ENCODE measurements at regions not wholly inside any gene's neighbourhood (a gene's known extent, or its start where the extent isn't known, plus 50 kb on each side); places are given as distances from the start of the nearest gene placed in this dataset.
"Not testable (repeated sequence)": the region's sequence is repeated elsewhere in the genome, so short reads cannot be mapped to it uniquely, and the experiment has no call there.

- no peak for ATAC-seq
- DNase-seq (ENCODE audit: low spot score) = no peak
These were observed 254.8 kb downstream of the TEX29 start for GRCh38 chr13:111575276-111575675.

- DNase-seq (ENCODE audit: low spot score) = no peak
These were observed 255.3 kb downstream of the TEX29 start for GRCh38 chr13:111575719-111576118.

GRCh38 chr13:111577208-111577828 lies 256.9 kb downstream of the TEX29 start:
- DNase-seq (ENCODE audit: low spot score) (peak; percentile 58), ATAC-seq (peak; percentile 94)

More at GRCh38 chr13:111575719-111576118, 255.3 kb downstream of the TEX29 start:
- ATAC-seq = no peak

- ATAC-seq = peak; percentile 31
- no peak for DNase-seq (ENCODE audit: low spot score)
These were observed 257.6 kb downstream of the TEX29 start for GRCh38 chr13:111577956-111578605.

- DNase-seq (ENCODE audit: low spot score) (no peak), ATAC-seq (no peak)
These were observed 263.7 kb downstream of the TEX29 start for GRCh38 chr13:111584101-111584672.

- DNase-seq (ENCODE audit: low spot score) = no peak
- no peak for ATAC-seq
These were observed 264.4 kb downstream of the TEX29 start for GRCh38 chr13:111584870-111585269.

- DNase-seq (ENCODE audit: low spot score) (no peak), ATAC-seq (peak; percentile 47)
These were observed 265.8 kb downstream of the TEX29 start for GRCh38 chr13:111586291-111586690.

- ATAC-seq (no peak), DNase-seq (ENCODE audit: low spot score) (no peak)
These were observed 266.8 kb downstream of the TEX29 start for GRCh38 chr13:111587249-111587648.

GRCh38 chr13:111589321-111589720 lies 268.9 kb downstream of the TEX29 start:
- DNase-seq (ENCODE audit: low spot score) (no peak), ATAC-seq (no peak)

GRCh38 chr13:111589992-111590391 lies 269.6 kb downstream of the TEX29 start:
- no peak for DNase-seq (ENCODE audit: low spot score)
- no peak for ATAC-seq

- ATAC-seq = no peak
- DNase-seq (ENCODE audit: low spot score) = no peak
These were observed 270.4 kb downstream of the TEX29 start for GRCh38 chr13:111590796-111591195.

- not testable (repeated sequence) for DNase-seq (ENCODE audit: low spot score); ATAC-seq
These were observed 273.0 kb downstream of the TEX29 start for GRCh38 chr13:111593490-111593889.

- no peak for ATAC-seq
- no peak for DNase-seq (ENCODE audit: low spot score)
These were observed 274.2 kb downstream of the TEX29 start for GRCh38 chr13:111594606-111595005.

- no peak for DNase-seq (ENCODE audit: low spot score)
- ATAC-seq = no peak
These were observed 274.8 kb downstream of the TEX29 start for GRCh38 chr13:111595276-111595675.

- DNase-seq (ENCODE audit: low spot score) (no peak), ATAC-seq (no peak)
These were observed 275.3 kb downstream of the TEX29 start for GRCh38 chr13:111595791-111596190.

- ATAC-seq (no peak), DNase-seq (ENCODE audit: low spot score) (no peak)
These were observed 276.8 kb downstream of the TEX29 start for GRCh38 chr13:111597191-111597611.

- DNase-seq (ENCODE audit: low spot score) = peak; percentile 27
- no peak for ATAC-seq
These were observed 277.2 kb downstream of the TEX29 start for GRCh38 chr13:111597618-111598017.

GRCh38 chr13:111598747-111599146 lies 278.3 kb downstream of the TEX29 start:
- DNase-seq (ENCODE audit: low spot score) = peak; percentile 24
- ATAC-seq = no peak

GRCh38 chr13:111599791-111600190 lies 279.3 kb downstream of the TEX29 start:
- ATAC-seq (no peak), DNase-seq (ENCODE audit: low spot score) (peak; percentile 14)

- no peak for ATAC-seq
These were observed 282.4 kb downstream of the TEX29 start for GRCh38 chr13:111602874-111603273.

GRCh38 chr13:111604097-111604496 lies 283.7 kb downstream of the TEX29 start:
- ATAC-seq = no peak
- DNase-seq (ENCODE audit: low spot score) = peak; percentile 19

More at GRCh38 chr13:111602874-111603273, 282.4 kb downstream of the TEX29 start:
- peak; percentile 29 for DNase-seq (ENCODE audit: low spot score)

- no peak for ATAC-seq
- no peak for DNase-seq (ENCODE audit: low spot score)
These were observed 288.1 kb downstream of the TEX29 start for GRCh38 chr13:111608556-111608955.

All from left lobe of liver (tissue), 2 donors.